ENCODE measurements at regions not wholly inside any gene's neighbourhood (a gene's known extent, or its start where the extent isn't known, plus 50 kb on each side); places are given as distances from the start of the nearest gene placed in this dataset.
A peak's percentile ranks its signal among the peaks of the same experiment; 100 is the strongest.

- no peak for TF ChIP-seq CTCF (IDR thresholded peaks at IDR 0.05; ENCODE audit: low read depth, low read length)
- no peak overlapping the region for H3K4me3 ChIP-seq (replicated peaks in 1 of 2; ENCODE audit: low read depth in 2 of 2, low read length in 2 of 2)
- DNase-seq (ENCODE audit: low read depth in 2 of 2), result no peak
Measured at GRCh38 chr3:101068876-101069606, 75.8 kb upstream of the ABI3BP start.

- peak; percentile 54 to 76 for DNase-seq (ENCODE audit: low read depth in 2 of 2)
- TF ChIP-seq CTCF (IDR thresholded peaks at IDR 0.05; ENCODE audit: low read depth, low read length), result no peak
- H3K4me3 ChIP-seq (replicated peaks in 1 of 2; ENCODE audit: low read depth in 2 of 2, low read length in 2 of 2), result no peak overlapping the region
Measured at GRCh38 chr3:101066711-101067129, 73.5 kb upstream of the ABI3BP start.

GRCh38 chr3:101065962-101066361, 72.7 kb upstream of the ABI3BP start:
- H3K4me3 ChIP-seq (replicated peaks in 1 of 2; ENCODE audit: low read depth in 2 of 2, low read length in 2 of 2), result no peak overlapping the region
- TF ChIP-seq CTCF (IDR thresholded peaks at IDR 0.05; ENCODE audit: low read depth, low read length), result no peak
- DNase-seq (ENCODE audit: low read depth in 2 of 2), result peak; percentile 79 to 97

GRCh38 chr3:101063401-101063800, 70.2 kb upstream of the ABI3BP start:
- no peak overlapping the region for H3K4me3 ChIP-seq (replicated peaks in 1 of 2; ENCODE audit: low read depth in 2 of 2, low read length in 2 of 2)
- no peak for TF ChIP-seq CTCF (IDR thresholded peaks at IDR 0.05; ENCODE audit: low read depth, low read length)
- DNase-seq (ENCODE audit: low read depth in 2 of 2), result no peak

DNA sequence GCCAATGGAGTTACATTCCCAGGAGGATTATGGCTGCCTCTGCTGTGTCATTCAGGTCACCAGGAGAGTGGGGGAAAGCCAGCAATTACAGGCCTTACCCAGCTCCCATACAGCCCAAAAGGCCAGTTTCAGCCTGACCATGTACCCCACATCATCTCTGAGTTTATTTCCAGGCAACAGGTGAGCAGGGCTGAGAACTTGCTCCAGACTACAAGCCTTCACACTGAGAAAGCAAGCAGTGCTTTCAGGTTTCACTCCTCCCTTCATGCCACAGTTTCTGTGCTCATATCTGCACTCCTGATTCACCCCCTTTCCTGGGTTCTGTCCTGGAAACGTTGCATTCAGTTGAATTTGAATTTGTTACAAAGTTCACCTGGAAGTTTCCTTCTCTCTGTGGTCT, 68.1 kb upstream of the ABI3BP start:
- no peak overlapping the region for H3K4me3 ChIP-seq (replicated peaks in 1 of 2; ENCODE audit: low read depth in 2 of 2, low read length in 2 of 2)
- no peak for DNase-seq (ENCODE audit: low read depth in 2 of 2)
- TF ChIP-seq CTCF (IDR thresholded peaks at IDR 0.05; ENCODE audit: low read depth, low read length), result no peak

GRCh38 chr3:101050866-101051265, 57.6 kb upstream of the ABI3BP start:
- no peak for TF ChIP-seq CTCF (IDR thresholded peaks at IDR 0.05; ENCODE audit: low read depth, low read length)
- no peak overlapping the region for H3K4me3 ChIP-seq (replicated peaks in 1 of 2; ENCODE audit: low read depth in 2 of 2, low read length in 2 of 2)
- no peak for DNase-seq (ENCODE audit: low read depth in 2 of 2)

DNA sequence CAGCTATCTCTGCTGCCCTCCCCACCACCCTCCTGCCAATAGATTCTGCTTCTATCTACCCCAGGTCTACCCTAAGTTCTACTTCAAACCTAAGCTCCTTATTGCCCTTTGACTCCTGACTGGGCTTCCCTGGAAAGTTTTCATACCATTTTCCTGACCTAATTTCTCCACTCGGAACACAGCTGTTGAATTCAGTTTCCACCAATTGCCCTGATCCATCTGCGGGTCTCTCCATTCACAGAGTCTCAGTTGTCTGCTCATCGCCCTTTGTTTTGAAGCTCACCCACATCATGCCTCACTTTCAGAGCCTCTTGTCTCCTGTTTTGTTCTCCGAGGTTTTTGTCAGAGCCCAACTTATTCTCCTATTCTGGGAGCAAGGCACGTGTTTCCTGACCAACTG, 56.8 kb upstream of the ABI3BP start:
- DNase-seq (ENCODE audit: low read depth in 2 of 2), result no peak
- TF ChIP-seq CTCF (IDR thresholded peaks at IDR 0.05; ENCODE audit: low read depth, low read length), result no peak
- no peak overlapping the region for H3K4me3 ChIP-seq (replicated peaks in 1 of 2; ENCODE audit: low read depth in 2 of 2, low read length in 2 of 2)

Data from cardiac fibroblast (primary cell).